Astrocyte of the cerebellum (primary cell): ENCODE measurements at regions not wholly inside any gene's neighbourhood (a gene's known extent, or its start where the extent isn't known, plus 50 kb on each side); places are given as distances from the start of the nearest gene placed in this dataset.

Source experiments
- DNase-seq: peaks from one replicate; pipeline ENCODE4 v3.0.0-alpha.2; 2011; ENCODE audit warnings: low read depth
- H3K4me3 ChIP-seq: 2 replicates; pipeline ENCODE4 v1.5.1; 2011; ENCODE audit warnings: mild to moderate bottlenecking, low read depth, low read length, moderate library complexity
- in situ Hi-C: cut with HindIII; loops from 2 replicates; pipeline ENCODE4 v1.10.0; 2017; ENCODE audit warnings: low sequenced_read_pairs
- TF ChIP-seq, protein P1 (sequence below): IDR thresholded peaks from 2 replicates; pipeline ENCODE4 v1.5.1; 2012; ENCODE audit warnings: low read length, low read depth, moderate library complexity, mild to moderate bottlenecking; ENCODE audit errors: missing control alignments

DNA sequence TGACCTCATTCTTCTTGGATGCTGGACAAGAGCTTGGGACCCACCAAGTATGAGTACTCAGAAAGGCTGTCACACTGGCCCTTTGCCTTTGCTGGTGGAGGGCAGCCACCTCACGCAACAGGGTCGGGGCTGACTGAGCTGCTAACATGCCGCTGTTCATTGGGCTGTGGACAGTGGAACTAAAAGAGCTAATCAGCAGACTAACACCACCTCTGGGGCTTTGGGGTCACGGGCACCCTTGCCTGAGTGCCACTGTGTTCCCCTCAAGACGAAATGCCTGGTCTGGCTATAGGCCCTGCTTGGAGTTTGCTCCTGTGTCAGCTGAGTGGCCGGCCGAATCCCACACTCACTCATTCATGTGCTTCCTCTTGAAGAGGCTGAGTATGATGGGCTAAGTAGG, 559.6 kb downstream of the SPRY1 start:
- no peak overlapping the region for H3K4me3 ChIP-seq
- TF ChIP-seq, protein P1, sequence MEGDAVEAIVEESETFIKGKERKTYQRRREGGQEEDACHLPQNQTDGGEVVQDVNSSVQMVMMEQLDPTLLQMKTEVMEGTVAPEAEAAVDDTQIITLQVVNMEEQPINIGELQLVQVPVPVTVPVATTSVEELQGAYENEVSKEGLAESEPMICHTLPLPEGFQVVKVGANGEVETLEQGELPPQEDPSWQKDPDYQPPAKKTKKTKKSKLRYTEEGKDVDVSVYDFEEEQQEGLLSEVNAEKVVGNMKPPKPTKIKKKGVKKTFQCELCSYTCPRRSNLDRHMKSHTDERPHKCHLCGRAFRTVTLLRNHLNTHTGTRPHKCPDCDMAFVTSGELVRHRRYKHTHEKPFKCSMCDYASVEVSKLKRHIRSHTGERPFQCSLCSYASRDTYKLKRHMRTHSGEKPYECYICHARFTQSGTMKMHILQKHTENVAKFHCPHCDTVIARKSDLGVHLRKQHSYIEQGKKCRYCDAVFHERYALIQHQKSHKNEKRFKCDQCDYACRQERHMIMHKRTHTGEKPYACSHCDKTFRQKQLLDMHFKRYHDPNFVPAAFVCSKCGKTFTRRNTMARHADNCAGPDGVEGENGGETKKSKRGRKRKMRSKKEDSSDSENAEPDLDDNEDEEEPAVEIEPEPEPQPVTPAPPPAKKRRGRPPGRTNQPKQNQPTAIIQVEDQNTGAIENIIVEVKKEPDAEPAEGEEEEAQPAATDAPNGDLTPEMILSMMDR: no peak
- in situ Hi-C loops: no loop called here
- no peak for DNase-seq

DNA sequence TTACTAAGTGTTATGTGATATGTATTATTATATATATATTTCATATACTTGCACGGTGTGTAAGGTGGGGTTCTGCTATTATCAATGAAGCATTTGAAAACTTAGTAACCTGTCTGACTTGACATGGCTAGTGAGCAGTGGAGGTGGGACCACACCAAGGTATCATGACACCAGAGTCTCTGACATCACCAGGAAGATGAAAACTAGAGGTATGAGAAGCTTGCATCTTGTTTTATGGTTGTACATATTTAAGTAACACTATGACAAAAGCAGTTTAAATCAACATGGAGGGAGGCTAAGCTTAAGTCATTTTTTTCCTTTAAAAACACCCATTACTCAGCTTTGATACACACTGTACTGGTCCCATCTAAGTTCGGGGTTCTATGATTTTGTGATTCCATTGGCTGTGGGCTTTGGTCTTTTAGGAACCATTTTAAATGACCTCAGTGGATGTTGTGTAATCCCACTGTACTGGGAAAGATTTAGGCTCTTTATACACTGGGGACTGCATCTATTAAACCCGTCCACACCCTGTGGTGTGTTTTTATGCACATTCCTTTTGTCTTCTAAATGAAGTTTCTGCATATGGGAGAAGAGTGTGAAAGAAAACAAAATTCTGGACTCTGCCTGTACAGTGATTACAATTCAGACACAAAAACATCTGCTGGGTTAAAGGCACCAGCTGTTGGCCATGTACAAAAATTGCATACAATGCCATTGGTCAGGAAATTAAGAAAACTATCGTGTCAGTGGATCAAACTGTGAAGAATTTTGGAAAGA, 570.6 kb downstream of the SPRY1 start:
- no peak overlapping the region for H3K4me3 ChIP-seq
- DNase-seq: no peak
- in situ Hi-C loops: no loop called here
- TF ChIP-seq, protein P1: no peak

DNA sequence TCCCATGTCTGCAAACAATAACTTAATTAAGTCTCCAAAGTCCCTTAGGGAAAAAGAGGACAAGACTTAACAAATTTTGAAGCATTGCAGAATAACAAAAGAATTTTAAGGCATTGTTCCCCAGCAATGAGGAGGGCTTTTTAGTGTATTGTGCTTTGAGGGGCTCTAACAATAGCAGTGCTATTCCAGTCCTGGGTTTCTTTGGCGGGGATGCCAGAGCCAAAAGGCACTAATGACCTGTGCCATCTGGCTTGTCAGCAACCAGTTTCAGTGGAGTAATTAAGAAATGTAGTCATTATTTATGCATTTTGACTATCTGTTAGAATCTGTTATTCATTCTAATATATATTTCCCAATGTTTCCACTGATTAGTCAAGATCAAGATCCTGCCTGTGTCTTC, 575.4 kb downstream of the SPRY1 start:
- no peak for DNase-seq
- in situ Hi-C loops: no loop called here
- H3K4me3 ChIP-seq: no peak overlapping the region
- TF ChIP-seq, protein P1: no peak

DNA sequence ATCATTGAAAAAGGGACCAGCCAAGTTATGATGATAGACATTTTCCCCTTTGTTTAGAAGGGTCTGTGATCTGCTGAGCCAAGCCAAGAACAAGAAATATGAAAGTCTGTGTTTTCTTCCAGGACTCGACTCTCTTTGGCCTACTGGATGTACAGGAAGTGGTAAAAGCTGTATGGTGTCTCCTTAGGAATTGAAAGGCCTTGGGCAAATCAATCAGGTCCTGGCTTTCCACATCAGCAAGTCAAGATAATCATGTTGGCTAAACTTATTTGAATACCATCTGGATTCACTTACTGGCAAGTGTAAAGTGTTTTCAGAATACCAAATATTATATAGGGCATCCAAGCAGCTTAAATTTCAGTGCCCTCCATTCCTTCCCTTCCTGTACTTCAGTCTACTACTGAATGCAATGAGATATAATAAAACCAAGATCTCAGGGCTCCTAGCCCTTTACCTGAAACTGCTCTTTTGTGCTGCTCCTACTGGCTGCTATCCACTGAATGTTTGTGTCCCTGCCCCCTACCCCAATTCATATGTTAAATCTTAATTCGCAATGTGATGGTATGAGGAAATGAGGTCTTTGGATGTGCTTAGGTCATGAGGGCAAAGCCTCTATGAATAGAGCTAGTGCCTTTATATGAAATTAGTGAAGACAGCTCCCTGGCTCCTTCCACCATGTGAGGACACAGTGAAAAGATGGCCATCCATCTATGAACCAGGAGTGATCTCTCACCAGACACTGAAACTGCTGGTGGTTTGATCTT, 578.0 kb downstream of the SPRY1 start:
- in situ Hi-C loops: no loop called here
- TF ChIP-seq, protein P1: no peak

DNA sequence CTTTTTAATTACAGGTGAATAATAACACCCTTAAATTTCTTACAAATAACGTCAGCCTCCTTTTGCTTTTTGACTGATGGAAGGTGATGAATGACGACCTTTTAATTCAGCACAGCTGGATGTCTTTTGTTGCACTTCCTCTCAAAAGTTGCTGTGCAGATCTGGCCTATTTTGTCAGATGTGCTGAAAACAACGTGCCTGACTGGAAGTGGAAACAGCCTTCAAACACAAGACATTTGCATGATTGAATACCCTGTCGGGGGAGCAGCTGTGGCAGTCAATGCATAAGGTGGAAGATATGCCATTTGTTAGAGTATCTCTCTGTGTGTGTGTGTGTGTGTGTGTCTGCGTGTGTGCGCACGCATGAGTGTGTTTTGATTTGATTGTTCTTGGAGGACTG, 579.7 kb downstream of the SPRY1 start:
- DNase-seq: no peak
- TF ChIP-seq, protein P1: no peak
- in situ Hi-C loops: no loop called here
- H3K4me3 ChIP-seq: no peak overlapping the region

More for the DNA sequence above, 578.0 kb downstream of the SPRY1 start:
- H3K4me3 ChIP-seq: no peak overlapping the region
- DNase-seq: peak; percentile 51

DNA sequence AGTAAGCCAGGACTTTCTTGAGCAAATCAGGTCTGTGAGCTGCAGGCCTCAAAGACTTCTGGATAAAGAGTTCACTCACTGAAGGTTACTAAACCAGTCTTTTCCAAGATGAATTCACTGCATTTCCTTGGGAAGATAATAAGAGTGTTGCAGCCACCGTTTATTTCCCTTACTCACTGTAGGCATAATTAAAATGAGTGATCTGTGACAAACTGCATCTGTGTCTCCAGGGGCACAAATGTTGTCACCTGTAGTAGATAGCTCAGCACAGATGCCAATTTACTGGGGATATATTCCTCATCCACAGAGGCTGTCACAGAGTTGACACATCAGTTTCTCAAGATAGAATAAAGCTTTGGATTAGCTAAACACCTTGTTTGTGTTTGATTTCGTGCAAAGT, 580.2 kb downstream of the SPRY1 start:
- no peak overlapping the region for H3K4me3 ChIP-seq
- TF ChIP-seq, protein P1: no peak
- no peak for DNase-seq
- in situ Hi-C loops: no loop called here
